RPMI7951 (cell line): ENCODE measurements at regions not wholly inside any gene's neighbourhood (a gene's known extent, or its start where the extent isn't known, plus 50 kb on each side); places are given as distances from the start of the nearest gene placed in this dataset.
"Not testable (repeated sequence)": the region's sequence is repeated elsewhere in the genome, so short reads cannot be mapped to it uniquely, and the experiment has no call there.

Experiments used
- DNase-seq: peaks from one replicate; pipeline ENCODE4 v3.0.0-alpha.2; 2012; ENCODE audit warnings: low read depth

DNA sequence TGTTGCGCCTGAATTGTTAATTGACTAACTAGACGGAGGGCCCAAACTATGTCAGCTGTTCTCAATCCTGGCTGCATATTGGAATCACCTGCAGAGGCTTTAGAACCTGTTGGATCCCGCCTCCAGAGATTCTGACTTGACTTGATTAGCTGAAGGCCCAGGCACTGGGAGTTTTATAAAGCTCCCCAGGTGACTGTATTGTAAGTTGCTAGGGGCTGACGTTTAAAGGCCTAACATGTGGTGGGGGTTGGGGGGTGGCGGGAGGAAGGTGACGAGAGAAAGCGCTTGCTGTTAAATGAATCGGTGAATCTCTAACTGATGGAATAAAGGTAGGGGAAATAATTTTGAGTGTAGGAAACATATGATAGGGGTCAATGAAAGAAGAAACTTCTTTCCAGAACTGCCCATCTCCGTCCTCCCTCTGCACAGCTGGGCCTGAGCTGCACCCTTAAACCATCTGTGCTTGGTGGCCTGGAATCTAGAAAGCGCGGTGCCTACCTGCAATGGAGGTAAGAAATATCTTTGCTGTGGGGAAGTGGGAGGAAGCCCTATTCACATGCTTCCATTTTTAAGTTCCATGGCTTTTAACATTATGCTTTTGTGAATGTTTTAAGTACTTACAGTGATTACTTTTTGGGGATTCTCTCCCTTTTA is 225.0 kb upstream of the FAM3C start:
- DNase-seq, result no peak

DNA sequence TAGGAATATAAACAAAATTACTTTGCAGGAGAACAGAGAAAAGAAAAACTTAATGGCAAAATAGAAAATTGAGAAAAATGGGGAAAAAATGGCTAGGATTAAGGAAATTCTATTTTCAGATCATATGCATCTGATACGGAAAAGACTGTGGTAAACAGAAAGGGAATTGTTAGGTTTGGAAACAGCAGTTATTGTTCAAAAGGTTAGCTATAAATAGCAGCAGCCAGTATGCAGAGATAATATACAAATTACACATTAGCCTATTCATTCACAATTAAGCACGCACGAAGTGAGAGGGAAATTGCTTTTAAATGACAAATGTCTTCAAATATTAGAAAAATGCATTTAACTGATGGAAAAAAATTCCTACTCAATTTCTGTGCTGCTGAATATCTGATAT is 224.1 kb upstream of the FAM3C start:
- peak; percentile 7 for DNase-seq

DNA sequence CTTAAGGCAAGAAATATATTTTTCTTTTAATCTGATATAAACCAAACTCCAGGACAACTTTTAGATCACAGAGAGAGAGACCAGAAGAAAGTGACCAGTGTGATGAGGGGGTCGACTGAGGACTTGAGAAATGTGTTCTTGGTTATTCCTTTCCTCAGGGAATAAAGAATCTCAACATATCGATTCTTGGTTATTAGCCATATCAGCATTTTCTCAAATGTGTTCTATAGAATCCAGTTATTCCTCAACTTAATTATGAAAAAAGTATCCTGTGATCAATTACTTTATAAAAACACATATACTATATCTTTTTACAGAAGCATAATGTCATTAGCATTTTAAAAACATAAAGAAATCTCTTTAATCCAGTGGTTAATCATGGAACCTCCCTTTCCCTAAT is 222.1 kb upstream of the FAM3C start:
- DNase-seq, result no peak

DNA sequence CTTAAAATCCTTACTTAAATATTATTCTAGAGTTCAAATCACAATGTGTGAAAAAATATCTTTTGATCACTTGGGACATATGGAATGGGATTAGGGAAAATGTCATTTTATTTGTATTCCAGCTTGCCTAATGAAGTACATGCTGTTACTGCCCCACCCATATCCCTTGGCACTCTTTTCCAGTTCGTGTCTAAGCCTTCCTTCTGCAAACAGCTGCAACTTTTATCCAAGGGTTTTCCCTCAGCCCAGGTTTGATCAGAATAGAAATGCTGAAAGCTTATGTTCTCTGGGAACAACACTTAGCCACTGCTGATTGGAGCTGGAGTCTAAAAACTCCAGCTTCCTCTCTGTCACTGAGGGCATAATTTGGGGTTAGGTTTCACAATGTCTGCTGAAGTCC is 214.1 kb upstream of the FAM3C start:
- DNase-seq, result no peak

DNA sequence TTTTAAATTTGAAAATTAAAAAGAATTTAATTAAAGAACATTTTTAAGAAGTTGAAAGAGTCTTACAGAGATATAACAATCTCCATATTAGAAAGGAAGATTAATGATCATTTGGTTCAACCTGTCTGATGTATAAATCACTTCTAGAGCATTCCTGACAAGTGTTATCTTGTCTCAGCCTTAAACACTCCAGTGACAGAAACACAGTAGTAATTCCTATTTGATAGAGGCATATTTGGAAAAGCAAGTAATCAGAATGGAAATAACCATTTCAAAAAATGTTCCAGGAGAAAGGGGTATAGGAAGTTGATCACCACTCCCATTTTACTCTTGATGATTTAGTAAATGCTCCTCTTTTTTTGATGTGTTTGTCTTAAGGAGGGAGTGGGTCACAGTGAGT is 213.1 kb upstream of the FAM3C start:
- no peak for DNase-seq

DNA sequence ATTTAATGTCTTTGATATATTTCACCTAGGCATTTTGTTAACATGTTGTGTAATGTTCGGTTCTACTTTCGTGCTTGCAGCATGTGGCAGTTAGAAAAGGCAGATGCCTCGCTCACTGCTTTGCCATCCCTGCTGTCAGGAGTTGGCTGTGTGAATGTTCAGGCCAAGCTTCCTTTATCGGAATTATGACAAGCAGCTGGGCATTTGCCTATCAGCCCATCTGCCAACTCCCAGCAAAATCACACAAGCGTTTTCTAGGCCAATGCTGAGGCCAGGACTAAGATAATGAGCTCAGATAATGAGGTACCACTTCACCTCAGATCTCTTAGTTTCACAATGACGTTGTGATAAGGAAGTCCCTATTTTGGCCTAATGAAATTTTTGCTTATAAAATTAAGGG is 212.7 kb upstream of the FAM3C start:
- no peak for DNase-seq

DNA sequence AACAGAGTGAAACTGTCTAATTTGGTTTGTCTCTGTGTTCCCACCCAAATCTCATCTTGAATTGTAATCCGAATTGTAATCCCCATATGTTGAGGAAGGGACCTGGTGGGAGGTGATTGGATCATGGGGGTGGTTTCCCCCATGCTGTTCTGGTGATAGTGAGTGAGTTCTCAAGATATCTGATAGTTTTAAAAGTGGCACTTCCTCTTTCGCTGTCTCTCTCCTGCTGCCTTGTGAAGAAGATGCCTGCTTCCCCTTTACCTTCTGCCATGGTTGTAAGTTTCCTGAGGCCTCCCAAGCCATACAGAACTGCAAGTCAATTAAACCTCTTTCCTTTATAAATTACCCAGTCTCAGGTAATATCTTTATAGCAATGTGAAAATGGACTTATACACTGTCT is 212.1 kb upstream of the FAM3C start:
- not testable (repeated sequence) for DNase-seq

DNA sequence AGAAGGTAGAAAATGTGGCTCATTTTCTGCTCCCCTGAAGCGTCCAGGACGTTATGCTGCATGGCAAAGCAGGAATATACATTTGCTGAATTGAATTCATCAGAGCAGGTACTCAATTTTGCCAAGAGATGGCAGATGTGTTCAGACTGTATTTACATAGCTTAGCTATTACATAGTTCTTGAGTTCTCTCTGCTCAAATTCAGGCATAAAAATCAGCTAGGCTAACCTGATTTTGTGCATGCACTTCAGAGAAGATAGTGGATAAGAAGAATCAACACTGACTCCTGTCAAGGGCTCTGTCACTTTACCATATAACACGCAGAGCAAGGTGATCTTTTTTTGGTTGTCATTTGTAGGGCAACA is 209.2 kb upstream of the FAM3C start:
- no peak for DNase-seq

DNA sequence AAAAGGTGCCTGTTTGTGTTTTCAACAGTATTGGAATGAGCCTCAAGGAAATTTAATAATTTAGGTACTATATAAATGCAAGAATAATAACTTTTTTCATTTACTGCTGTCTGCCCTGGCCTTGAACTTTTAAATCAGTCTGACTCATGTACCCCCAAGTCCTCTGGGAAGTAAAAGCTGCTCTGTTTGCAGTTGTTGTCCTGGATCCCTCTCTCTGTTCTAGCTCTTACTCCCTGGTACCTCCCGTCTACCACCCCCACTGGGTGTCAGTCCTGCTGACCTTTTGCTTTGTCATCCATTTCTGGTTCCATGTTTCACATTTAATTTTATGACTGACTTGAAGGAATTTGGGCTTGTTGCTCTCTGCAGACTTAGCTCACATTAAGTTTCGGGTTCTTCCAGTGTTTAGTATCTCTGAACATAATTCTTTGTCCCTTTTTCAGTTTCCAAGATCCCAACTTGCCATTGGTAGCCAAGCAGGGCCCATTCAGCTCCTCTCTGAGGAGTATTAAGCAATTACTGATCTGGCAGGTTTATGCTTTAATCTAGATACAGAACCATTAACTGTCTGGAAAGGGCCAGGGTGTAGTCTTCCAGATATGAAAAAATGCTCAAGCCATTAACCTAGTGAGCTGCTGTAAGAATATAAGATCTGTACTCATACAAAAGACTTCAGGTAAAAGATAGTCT is 208.7 kb upstream of the FAM3C start:
- DNase-seq, result peak; percentile 57

DNA sequence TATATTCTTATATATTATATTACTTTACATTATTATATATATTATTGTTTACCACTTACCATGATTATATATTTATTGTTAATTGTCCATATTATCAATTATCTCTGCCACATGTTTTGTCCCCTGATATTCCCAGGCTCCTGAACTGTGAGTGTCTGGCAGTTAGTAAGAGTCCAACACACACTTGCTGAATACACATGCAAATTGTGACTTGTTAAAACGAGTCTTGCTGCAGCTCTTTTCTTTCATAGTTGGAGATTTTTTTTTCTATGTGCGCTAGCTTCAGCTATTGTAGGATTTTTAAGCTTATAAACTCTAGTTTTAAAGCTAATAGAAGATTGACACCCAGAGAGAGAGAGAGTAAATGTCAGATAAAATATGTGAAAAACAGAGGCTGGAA is 207.8 kb upstream of the FAM3C start:
- no peak for DNase-seq

DNA sequence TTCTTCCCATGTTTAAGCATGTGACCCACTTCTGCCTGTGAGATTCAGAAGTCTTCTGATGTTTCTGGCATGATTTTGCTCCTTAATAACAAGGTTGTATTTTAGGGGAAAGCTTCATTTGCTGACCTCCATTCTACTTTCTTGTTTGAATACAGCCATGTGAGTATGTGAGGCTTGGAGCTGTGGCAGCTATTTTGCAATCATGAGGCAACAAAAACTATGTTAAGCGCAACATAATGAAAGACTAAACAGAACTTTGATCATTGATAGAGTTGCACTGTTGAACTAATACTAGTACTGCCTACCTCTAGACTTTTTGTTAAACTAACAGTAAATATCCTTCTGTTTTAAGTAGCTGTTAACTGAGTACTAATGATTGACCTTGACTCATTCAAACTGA is 203.8 kb upstream of the FAM3C start:
- no peak for DNase-seq

DNA sequence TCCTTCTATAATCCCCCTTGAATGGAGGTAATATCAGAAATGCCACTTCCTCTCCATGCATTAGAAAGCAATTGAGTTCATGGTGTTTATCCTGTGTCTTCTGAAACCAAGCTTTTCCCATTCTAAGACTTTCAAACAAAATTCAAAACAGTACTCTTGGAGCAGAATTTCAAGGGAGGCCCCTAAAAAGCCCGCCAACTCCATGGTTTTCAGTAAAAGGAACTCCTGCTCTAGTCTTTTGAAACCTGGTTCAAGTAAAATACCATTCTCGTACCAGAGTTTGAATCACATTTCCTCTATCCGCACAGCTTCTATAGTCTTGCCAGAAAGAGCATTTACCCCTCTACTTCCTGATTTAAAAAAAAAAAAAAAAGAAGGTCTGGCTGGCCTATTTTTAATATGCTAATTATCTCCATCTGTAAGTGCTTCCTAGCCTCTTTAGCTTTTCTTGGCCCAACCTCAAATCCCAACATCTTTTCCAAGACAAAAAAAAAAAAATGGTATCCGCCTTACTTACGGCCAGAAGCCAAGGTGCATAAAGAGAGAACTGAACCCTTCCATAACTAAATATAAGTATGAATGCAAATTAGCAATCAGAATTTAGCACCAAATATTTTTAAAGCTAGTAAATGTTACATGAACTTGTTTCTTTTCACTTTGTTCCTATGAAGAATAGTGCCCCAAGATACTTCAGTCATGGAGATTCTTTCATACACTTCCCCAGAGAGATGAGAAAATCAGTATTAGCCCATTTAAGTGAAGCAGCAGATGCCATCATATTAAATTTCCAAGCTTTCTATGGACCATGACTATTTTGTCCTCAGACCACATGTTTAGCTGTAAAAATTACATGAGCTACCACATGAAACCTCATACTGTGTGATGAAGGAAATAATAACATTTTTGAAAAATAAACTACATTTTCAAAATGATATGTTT is 199.9 kb upstream of the FAM3C start:
- no peak for DNase-seq

DNA sequence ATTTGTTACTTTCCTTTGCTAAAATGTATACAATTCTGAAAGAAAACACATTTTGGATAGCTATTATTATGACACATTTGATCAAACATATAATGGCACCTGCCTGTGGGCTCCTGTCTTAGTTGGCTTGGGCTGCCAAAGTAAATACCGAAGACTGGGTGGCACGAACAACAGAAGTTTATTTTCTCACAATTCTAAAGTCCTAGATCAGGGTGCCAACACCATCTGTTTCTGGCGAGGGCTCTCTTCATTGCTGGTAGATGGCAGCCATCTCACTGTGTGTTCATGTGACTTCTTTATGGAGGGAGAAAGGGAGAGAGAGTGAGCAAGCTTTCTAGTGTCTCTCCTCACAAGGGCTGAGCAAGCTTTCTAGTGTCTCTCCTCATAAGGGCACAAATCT is 195.8 kb upstream of the FAM3C start:
- DNase-seq, result no peak

DNA sequence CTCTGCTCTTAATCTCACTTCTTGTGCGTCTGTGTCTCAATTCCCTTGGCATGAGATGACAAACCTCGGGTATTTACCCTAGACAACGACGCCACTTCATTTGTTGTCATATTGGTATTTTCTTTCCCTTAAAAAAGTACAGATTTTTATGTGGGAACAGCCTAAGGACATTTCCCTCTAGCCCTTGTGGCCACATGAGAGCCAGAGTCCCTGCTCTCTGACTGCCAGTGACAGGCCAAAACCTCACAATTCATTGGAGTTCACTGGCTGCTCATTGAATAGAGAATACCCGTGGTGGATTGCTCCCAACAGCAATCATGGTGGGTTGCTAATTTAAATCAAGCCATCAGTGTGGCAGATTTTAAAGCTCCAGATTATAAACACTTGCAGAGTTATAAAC is 191.3 kb upstream of the FAM3C start:
- DNase-seq, result no peak

DNA sequence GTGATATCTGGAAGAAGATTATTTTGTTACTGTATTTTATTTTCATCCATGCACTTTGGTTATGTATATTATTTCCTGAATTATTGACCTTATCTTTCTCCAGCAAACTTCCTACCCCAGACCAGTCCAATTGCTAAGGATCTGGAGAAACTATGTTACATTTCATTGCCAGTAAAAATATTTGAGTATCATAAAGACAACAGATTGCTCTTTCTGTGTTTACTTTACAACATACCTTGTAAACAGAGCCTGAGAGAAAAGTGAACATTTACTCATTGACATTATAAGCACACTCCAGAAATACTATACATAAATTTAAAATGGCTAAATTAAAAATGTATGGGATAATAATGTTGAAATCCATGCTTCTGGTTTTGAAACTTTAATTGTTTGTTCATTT is 186.2 kb upstream of the FAM3C start:
- DNase-seq, result no peak

DNA sequence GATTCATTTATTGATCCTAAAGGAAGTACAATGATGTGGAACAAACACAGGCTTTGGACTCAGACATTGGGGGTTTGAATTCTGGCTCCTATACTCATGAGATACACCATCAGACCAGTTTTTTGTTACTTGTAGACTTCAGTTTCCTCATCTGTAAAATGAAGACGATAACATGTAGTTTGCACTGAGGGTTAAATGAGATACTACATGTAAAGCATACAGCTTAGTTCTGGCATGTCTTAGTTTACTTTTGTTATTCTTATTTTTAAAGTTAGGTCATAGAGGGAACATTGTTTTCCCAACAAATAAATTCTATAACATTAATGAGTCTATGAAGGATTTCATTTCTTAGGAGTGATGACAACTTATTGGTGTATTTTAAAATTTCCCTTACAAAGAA is 183.5 kb upstream of the FAM3C start:
- no peak for DNase-seq

DNA sequence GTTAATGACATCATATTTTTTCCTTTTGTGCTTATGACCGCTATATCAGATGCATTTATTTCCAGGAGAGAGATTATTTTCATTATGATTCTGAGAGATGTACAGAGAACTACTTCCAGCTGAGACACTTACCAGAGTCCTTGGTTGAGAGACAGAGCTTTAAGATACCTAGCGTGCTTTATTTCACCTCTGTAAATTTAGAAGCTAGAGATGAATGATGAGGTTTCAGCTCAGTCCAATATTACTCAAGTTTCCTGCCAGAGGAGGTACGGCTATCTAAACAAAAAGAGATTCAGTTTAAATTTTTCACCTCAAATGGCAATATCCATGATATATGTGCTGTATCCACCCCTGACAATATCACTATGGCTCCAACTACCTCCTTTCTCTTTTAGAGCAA is 182.6 kb upstream of the FAM3C start:
- DNase-seq, result no peak

DNA sequence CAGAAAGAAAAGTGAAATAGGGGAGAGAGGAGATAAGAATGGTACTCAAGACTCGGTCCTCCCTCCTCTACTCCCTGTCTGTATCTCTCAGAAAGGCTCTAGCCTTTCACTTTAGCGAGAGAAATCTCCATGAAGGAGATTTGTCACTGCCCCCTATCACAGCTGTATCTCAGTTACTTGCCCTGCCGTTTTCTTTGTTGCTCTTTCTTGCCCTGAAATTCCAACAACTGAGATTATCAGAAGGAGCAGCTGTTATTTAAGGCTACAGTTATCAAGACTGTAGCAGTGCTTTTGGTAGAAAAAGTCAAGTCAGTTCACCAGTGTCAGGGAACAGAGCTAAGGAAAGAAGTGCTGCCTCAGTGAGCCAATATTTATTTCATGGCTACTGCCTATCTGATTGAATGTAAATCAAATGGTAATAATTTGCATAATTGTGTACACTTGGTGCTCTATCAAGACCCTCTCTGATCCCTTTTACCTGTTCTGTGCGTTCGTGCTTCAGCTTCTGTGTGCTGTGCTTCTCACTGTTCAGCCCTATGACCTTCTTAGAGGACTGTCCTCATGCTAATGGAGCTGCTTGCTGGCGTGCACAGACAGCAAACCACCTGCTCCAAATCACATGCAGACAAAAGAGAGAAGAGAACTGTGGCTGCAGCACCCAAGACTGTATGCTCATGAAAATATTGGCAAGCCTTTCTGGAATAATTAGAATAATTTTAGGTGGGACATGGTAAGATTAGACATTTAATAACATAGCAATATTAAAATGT is 180.2 kb upstream of the FAM3C start:
- DNase-seq, result no peak

DNA sequence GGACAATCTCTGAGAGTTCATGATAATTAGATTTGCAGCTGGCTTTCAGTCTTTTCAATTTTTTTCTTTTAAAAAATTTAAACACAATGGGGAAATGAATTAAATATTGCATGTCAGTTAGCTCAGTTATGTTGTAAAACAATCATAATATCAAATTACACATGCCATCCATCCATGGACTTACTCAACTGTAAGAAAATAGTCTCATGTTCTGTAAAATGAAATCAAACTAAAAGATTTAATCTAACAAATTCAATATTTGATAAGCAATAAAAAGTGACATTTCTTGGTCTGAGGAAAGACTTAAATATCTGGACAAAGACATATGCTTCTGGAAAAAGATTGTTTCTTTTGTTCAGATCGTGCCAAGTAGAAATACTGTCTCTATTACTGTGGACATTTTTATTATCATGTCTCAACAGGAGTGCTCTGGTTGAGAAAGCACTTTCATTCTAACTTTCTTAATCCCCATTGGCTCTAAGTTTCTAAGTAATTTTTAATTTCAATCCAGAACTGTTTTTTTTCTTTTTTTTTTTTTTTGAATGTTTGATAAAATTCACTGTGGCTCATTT is 179.2 kb upstream of the FAM3C start:
- no peak for DNase-seq

DNA sequence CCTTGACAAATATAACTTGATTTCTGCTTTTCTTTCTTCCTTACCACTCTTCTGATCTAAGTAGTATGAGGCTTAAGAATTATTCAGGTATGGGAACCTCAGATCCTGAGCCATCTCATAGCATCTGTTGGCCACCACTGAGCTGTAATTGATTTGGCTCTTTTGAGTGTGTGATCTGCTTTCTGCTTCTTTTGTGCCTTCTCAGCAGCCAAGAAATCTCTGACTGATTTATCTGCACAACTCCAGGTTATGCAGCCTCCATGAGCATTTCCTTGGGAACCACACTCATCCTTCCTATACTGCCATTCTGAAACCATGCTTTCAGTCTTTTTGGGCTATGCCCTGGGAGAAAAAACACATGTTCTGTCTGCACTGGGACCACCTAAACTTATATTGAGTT is 178.0 kb upstream of the FAM3C start:
- no peak for DNase-seq

DNA sequence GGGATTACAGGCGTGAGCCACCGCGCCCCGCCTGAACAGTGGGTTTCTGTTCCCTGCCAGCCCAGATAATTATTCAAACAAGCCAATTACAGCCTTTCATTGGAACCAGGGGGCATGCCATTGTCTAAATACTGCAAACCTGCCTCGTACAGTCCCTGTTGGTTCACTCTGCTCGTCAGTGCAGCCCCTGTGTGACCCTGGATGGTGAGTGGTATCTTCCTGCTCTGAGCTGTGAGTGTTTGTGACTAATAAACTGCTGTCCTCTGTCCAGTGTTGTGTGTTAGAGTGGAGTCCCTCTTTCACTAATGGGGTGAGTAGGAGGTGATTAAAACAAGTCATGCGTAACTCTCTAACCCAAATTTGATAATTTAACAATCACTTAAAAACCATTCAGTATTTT is 176.5 kb upstream of the FAM3C start:
- no peak for DNase-seq

DNA sequence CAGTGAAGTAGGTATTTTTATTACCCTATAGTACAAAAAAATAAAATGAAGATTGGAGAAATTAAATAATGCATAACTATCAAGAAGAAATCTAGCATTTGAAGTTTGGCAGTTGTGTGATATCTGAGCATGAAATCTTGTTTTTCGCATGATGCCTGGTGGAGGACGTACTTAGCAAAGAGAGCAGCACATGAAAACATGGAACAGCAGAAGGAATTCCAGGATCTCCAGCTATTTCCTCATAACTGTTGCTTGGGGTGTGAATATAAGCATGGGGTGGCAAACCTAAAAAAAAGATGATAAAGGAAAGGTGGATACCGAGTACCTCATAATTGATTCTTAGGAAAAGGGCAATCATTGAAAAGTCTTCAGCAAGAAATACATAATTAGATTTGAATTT is 174.3 kb upstream of the FAM3C start:
- DNase-seq, result no peak
